KBM-7 (cell line): ENCODE measurements at regions not wholly inside any gene's neighbourhood (a gene's known extent, or its start where the extent isn't known, plus 50 kb on each side); places are given as distances from the start of the nearest gene placed in this dataset.
A peak's percentile ranks its signal among the peaks of the same experiment; 100 is the strongest.

Source experiments
- DNase-seq: peaks from one replicate; pipeline ENCODE4 v3.0.0-alpha.2; 2015
- in situ Hi-C: fragments of 300-500 bp; cut with MboI; formaldehyde crosslinking; loops from 2 replicates; pipeline ENCODE4 v1.14.3; 2020; ENCODE audit warnings: low sequenced_read_pairs, low pct_unique_long_range_greater_than_20kb, mixed read lengths

DNA sequence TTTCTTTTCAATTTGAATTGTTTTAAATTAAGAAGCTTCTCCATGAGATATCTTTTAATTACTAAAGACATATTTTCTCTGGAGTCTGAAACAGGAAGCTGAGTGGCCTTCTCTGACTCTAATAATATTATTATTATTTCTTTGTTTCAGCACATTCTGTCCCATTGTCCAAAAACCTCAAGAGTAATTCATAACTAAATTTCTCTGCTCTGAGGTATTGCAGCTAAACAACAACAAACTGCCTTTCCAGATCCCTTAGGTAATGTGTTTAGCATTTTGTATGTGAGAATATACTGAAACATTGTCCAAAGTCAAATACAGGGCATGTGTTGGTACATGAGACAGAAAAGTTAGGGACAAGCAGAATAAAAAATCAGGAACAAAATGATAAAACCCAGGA is 199.0 kb upstream of the FAR2 start:
- in situ Hi-C loops, result no loop called here
- no peak for DNase-seq

DNA sequence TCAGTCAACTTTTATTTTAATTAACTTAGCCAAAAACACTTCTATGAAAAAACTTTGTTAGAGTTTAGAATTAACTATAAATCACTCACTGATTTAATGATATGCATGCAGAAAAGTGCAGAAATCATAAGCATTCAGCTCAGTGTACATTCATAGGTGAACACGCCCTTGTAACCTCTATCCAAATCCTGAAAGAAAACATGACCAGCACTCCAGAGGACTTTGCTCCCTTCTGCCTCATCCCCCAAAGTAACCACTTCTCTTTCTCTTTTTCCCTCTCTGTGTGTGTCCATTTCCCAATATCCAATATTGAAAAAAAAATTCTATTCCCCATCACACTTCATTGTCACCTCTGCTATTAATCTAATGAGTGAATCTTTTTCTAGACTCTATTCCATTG is 197.1 kb upstream of the FAR2 start:
- in situ Hi-C loops, result no loop called here
- no peak for DNase-seq

DNA sequence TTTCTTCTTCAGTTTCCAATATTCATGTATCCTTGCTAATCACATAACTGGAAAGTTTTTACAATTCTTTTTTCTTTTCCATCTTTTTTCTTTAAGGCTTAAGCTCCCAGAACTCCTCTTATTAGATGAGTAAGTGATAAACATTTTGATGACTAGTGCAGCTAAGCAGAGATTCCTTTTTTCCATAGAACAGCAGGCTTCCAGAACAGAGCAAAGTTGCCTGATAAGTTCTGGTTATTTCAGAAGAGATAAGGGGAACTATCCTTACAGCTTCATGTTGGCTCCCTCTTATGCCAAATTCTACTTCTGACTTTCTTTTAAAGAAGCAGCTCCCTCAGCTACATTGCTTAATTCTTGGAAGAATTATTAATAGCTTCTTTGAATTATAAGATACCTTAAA is 194.7 kb upstream of the FAR2 start:
- in situ Hi-C loops, result no loop called here
- DNase-seq, result no peak

DNA sequence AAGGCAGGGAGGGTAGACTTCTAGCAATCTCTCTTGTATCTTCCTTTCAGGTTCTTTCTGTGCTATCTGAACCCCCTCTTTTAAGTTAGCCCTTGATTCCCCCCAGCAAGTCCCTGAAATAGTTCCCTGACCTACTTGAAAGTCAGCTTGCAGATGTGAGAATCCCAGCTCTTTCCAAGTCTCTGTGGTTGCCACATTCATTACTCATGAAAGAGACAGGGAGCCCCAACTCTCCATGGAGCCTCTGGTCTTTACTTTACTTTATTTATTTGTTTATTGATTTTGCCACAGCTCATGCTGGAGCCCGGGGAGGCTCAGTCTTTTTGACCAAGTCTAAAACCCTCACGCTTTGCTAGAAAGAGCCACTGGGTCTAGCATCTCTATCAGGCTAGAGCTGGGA is 193.6 kb upstream of the FAR2 start:
- in situ Hi-C loops, result no loop called here
- DNase-seq, result no peak

- no peak for DNase-seq
These were observed 193.1 kb upstream of the FAR2 start for GRCh38 chr12:28955931-28956330.

DNA sequence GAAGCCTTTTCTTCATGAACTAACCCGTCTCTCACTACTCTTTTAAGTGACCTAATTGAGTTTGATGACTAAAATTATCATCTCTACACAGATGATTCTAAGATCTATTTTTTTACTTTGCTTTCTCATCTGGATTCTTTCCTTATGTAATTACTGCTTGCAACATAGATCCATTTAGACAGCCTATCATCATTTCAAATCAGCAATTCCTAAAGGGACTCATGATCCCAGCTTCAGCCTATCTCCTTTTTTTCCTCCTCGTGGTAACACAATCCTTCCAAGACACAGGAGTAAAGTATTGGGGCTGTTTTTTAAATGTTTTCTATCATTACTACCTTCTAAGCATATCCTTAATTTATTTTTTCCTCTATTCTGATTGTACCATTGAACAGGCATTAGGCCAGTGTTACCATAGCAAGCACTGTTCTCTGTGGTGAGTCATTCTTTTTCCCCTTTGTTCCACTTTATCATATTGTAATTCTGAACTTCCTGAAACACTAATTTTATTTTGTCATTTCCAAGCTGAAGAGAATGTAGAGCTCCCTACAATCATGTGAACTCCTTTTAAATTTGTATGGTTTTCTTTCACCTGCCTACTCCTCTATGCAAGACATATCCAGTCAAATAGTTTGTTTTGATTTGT is 190.4 kb upstream of the FAR2 start:
- no peak for DNase-seq
- in situ Hi-C loops, result no loop called here

More at GRCh38 chr12:28955931-28956330, 193.1 kb upstream of the FAR2 start:
- in situ Hi-C loops, result no loop called here

DNA sequence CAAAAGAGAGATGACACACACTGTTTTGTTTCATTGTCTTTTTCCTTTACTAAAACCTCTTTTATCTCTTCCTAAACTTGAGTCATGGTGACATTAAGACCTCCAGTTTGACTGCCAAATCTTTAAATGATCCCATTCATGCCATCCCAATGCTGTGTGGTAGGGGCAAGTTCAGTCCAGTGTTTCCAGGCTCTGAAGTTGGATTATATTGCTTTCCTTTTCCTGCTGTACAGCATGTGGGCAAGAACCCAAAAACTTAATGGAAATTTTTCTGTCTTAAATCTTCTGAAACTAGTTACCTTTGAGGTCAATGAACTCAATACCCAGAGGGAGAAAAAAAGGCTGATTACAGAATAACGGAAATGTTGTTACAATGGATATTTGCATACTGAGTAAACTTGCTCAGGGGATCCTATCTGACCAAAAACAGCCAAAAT is 187.1 kb upstream of the FAR2 start:
- DNase-seq, result no peak

GRCh38 chr12:28963554-28963953 is 185.5 kb upstream of the FAR2 start:
- in situ Hi-C loops, result no loop called here
- DNase-seq, result peak; percentile 13

More for the DNA sequence above, 187.1 kb upstream of the FAR2 start:
- in situ Hi-C loops, result no loop called here

GRCh38 chr12:28966046-28966780 is 182.9 kb upstream of the FAR2 start:
- in situ Hi-C loops, result no loop called here
- no peak for DNase-seq

GRCh38 chr12:28967426-28967825 is 181.7 kb upstream of the FAR2 start:
- in situ Hi-C loops, result no loop called here
- DNase-seq, result no peak

- in situ Hi-C loops, result no loop called here
- no peak for DNase-seq
These were observed 175.6 kb upstream of the FAR2 start for GRCh38 chr12:28973491-28973890.

DNA sequence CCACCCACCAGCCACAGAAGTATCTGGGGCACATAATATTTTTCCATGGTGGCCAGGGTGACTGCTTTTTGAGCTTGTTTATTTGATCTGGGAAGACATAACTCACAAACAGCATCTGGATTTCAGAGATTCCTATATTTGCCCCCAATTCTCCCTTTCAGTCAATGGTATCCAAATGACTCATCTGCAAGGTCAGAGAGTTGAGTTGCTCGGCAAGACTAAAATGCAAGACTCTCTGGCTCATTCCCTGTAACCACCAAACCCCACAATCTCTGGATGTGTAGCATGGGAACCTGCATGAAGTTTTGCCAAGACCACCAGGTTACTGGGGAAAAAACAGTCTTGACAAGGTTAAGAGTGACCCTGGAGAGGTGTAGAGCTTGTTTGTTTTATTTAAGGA is 174.9 kb upstream of the FAR2 start:
- DNase-seq, result no peak
- in situ Hi-C loops, result no loop called here

DNA sequence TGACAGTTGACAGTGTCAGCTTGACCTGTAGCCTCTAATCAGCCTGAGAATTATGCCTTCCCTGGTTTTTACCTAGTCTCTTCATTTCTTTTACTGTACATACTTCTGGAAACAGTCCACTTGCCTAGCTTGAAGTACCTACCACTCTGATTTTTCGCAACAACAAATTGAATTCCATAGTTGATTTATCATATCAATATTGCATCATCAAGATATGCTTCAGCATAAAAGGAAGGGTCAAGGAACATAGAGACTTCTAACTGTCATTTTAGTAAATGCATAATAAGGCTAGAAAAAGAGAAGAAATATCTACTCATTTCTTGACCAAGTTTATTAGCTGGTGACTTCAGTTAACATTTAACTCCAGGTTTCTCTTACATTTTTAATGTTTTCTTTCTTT is 174.2 kb upstream of the FAR2 start:
- in situ Hi-C loops, result no loop called here
- no peak for DNase-seq

- in situ Hi-C loops, result no loop called here
- no peak for DNase-seq
These were observed 173.3 kb upstream of the FAR2 start for GRCh38 chr12:28975564-28976340.

- in situ Hi-C loops, result no loop called here
- DNase-seq, result no peak
These were observed 168.6 kb upstream of the FAR2 start for GRCh38 chr12:28980436-28980835.

- no peak for DNase-seq
These were observed 161.3 kb upstream of the FAR2 start for GRCh38 chr12:28987538-28988324.

DNA sequence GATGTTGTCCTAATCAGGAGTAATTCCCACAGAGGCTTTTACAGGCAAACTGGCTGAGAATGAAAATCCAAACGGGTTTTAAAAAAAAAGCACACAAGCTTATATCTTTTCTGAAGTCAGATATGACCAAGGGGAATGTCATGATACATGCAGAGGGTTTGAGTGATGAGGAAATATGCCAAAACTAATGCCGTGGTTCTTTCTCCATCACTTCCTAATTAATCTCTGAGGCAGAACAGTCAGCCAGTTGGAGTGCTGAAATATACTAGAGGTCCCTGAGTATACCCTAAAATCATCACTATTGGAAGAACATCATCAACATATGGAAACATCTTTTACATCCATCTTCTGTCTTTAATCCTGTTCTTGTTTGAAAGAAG is 160.8 kb upstream of the FAR2 start:
- in situ Hi-C loops, result no loop called here
- DNase-seq, result no peak

More at GRCh38 chr12:28987538-28988324, 161.3 kb upstream of the FAR2 start:
- in situ Hi-C loops, result no loop called here

GRCh38 chr12:28991626-28992025 is 157.5 kb upstream of the FAR2 start:
- in situ Hi-C loops, result no loop called here
- DNase-seq, result no peak

GRCh38 chr12:28993720-28994119 is 155.4 kb upstream of the FAR2 start:
- in situ Hi-C loops, result no loop called here
- DNase-seq, result no peak
